Spinal cord (tissue), 9 donors: ENCODE measurements at regions not wholly inside any gene's neighbourhood (a gene's known extent, or its start where the extent isn't known, plus 50 kb on each side); places are given as distances from the start of the nearest gene placed in this dataset.

Experiments
- DNase-seq, 6 donors: peaks; one replicate each; pipeline versions ENCODE4 v3.0.0 to v3.0.0-alpha.2; 2013 to 2015; ENCODE audit warnings: low spot score in 6 of 6, low read depth in 4 of 6
- H3K27ac ChIP-seq: one replicate; pipeline ENCODE4 v1.5.1; 2013; ENCODE audit warnings: low read depth, low read length, control low read depth
- H3K27me3 ChIP-seq: one replicate; pipeline ENCODE4 v1.6.1; 2013; ENCODE audit warnings: low read length; ENCODE audit not compliant: control insufficient read depth, insufficient read depth
- H3K36me3 ChIP-seq: one replicate; pipeline ENCODE4 v1.6.1; 2013; ENCODE audit warnings: low read length; ENCODE audit not compliant: control insufficient read depth, insufficient read depth
- H3K4me1 ChIP-seq: one replicate; pipeline ENCODE4 v1.6.1; 2013; ENCODE audit warnings: low read length; ENCODE audit not compliant: control insufficient read depth, insufficient read depth
- H3K4me3 ChIP-seq: one replicate; pipeline ENCODE4 v1.5.1; 2013; ENCODE audit warnings: low read depth, low read length, control low read depth
- H3K9me3 ChIP-seq: one replicate; pipeline ENCODE4 v1.6.1; 2013; ENCODE audit warnings: low read length; ENCODE audit not compliant: control insufficient read depth, insufficient read depth
- WGBS: methylation state at CpG from one replicate; pipeline ENCODE4 v1.1.5; 2013; ENCODE audit warnings: missing lambda C conversion rate; ENCODE audit not compliant: insufficient coverage; 5-methylcytosine and 5-hydroxymethylcytosine counted together
- donor health status: healthy.

DNA sequence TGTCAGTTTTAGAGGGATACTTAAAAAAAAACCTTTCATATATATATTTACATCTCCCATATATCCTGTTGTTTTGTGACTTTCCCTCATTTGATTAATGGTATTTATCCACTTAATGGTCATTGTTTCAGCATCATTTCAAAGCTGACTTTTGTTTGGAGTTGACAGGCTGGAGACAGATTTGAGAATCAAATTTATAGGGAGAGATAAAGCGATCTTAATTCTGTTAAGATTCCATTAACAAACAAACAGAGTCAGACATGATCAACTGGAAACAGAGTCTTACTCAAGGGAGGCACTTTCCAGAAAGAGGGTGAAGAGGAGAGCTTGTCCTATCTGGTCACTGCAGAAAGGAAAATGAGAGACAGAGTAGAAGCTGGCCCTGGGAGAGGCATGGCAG, 283.4 kb downstream of the TTLL7 start:
- H3K27me3 ChIP-seq = no peaks in the 10 kb centered on the region
- no CpG with 5 or more reads among the region's 1 CpG for WGBS
- no peaks in the 10 kb centered on the region for H3K9me3 ChIP-seq
- no peaks in the 10 kb centered on the region for H3K36me3 ChIP-seq
- H3K4me1 ChIP-seq = no peaks in the 10 kb centered on the region
- no peak overlapping the region for H3K4me3 ChIP-seq
- DNase-seq = no peak
- H3K27ac ChIP-seq = no peak overlapping the region

GRCh38 chr1:83709662-83710061, 289.3 kb downstream of the TTLL7 start:
- Histone ChIP-seq H3K9me3 (no peaks in the 10 kb centered on the region), H3K4me3 (no peak overlapping the region), H3K4me1 (no peaks in the 10 kb centered on the region), H3K27me3 (no peaks in the 10 kb centered on the region), H3K36me3 (no peaks in the 10 kb centered on the region), H3K27ac (no peak overlapping the region)
- DNase-seq = peak in 1 of 6 donors; percentile 81
- WGBS = no CpG with 5 or more reads among the region's 1 CpG

DNA sequence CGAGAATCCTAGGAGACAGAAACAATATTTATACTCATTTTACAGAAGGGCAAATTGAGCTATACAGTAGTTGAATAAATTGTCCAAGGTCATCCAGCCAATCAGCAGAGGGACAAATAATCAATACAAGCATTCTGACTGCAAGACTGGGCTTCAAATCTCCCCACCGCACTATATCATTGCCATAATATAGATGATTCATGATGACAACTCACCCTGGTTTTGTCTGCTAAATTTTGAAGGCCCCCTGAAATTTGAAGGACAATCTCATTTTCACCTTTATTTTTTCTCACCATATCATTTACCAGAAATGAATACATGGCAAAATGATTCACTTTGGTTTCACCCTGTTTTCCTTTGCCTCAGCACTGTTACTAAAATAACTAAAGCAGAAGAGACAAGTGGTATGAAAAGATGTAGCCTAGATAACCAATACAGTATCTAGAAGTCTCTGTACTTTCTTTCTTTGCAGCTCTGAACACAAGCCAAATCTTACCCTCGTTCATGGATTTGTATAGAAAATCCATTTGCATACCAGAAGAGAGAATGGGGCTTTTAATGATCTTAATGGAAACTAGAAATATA, 292.5 kb downstream of the TTLL7 start:
- no peaks in the 10 kb centered on the region for H3K9me3 ChIP-seq
- H3K4me1 ChIP-seq = no peaks in the 10 kb centered on the region
- DNase-seq = peak in 1 of 6 donors; percentile 4
- no peak overlapping the region for H3K4me3 ChIP-seq
- no peaks in the 10 kb centered on the region for H3K36me3 ChIP-seq
- 100% methylated on average over 1 of the region's 3 CpGs for WGBS
- no peaks in the 10 kb centered on the region for H3K27me3 ChIP-seq
- no peak overlapping the region for H3K27ac ChIP-seq

DNA sequence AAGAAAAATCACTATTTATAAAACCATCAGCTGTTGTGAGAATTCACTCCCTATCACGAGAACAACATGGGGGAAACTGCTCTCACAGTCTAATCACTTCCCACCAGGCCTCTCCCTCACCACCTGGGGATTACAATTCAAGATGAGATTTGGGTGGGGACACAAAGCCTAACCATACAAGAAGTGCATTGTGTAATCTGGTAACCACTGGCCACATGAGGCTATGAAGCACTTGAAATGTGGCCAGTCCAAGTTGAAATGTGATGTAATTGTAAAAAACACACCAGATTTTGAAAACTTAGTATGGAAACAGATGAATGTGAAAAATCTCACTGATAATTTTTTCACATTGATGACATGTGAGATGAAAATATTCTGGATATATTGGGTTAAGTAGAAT, 293.8 kb downstream of the TTLL7 start:
- no CpG with 5 or more reads among the region's 1 CpG for WGBS

GRCh38 chr1:83704350-83704749, 294.6 kb downstream of the TTLL7 start:
- H3K27ac ChIP-seq = no peak overlapping the region
- H3K9me3 ChIP-seq = no peaks in the 10 kb centered on the region
- no peak for DNase-seq
- H3K27me3 ChIP-seq = no peaks in the 10 kb centered on the region
- no peaks in the 10 kb centered on the region for H3K36me3 ChIP-seq
- no peaks in the 10 kb centered on the region for H3K4me1 ChIP-seq
- H3K4me3 ChIP-seq = no peak overlapping the region

More for the DNA sequence above, 293.8 kb downstream of the TTLL7 start:
- DNase-seq = peak in 1 of 6 donors; percentile 2
- H3K36me3 ChIP-seq = no peaks in the 10 kb centered on the region
- H3K27me3 ChIP-seq = no peaks in the 10 kb centered on the region
- H3K9me3 ChIP-seq = no peaks in the 10 kb centered on the region
- H3K4me1 ChIP-seq = no peaks in the 10 kb centered on the region
- no peak overlapping the region for H3K4me3 ChIP-seq
- H3K27ac ChIP-seq = no peak overlapping the region

DNA sequence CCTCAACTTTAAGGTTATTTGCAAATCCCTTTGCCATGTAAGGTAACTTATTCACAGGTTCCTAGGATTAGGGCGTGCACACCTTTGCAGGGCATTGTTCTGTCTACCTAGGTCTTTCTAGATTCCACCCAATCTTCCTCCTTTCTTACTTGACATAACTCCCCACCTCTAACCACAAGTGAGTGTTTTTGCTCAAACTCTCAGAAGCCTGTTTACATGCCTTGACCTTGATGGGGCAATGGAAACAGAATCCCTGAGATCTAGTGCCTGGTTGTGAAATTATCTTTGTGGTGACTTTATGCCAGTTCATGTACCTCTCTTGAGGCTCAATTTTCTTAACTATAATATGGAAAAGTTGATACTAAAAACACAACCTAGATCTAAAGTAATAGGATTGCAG, 296.6 kb downstream of the TTLL7 start:
- no peaks in the 10 kb centered on the region for H3K36me3 ChIP-seq

GRCh38 chr1:83701355-83701754, 297.6 kb downstream of the TTLL7 start:
- Histone ChIP-seq H3K9me3 (no peaks in the 10 kb centered on the region), H3K27me3 (no peaks in the 10 kb centered on the region), H3K4me1 (no peaks in the 10 kb centered on the region), H3K4me3 (no peak overlapping the region), H3K27ac (no peak overlapping the region), H3K36me3 (no peaks in the 10 kb centered on the region)
- DNase-seq = no peak
- 100% methylated on average over 1 of the region's 2 CpGs for WGBS

More for the DNA sequence above, 296.6 kb downstream of the TTLL7 start:
- no peak for DNase-seq
- Histone ChIP-seq H3K4me3 (no peak overlapping the region), H3K4me1 (no peaks in the 10 kb centered on the region), H3K9me3 (no peaks in the 10 kb centered on the region), H3K27ac (no peak overlapping the region), H3K27me3 (no peaks in the 10 kb centered on the region)
- 100% methylated on average over 1 of the region's 1 CpG for WGBS

DNA sequence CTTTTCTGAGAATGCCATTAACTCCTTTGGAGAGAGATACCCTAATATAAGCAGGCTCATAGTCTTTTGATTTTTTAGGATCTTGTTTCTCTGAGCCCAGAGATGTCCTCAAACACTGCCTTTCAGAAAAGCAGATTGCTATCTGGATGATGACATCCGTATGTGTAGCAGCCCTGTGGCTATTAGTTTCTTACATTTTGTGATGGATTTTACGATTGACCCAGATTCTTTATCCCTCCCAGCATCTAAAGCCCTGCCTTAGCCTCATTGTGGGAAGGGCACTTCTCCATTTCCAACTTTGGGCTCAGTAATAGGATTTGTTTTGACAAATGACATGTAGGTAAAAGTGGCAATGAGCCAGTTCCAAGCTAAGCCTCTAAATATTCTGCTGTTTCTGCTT, 300.3 kb downstream of the TTLL7 start:
- WGBS = no CpG with 5 or more reads among the region's 2 CpGs
- Histone ChIP-seq H3K36me3 (no peaks in the 10 kb centered on the region), H3K4me3 (no peak overlapping the region)

GRCh38 chr1:83697961-83698360, 301.0 kb downstream of the TTLL7 start:
- H3K36me3 ChIP-seq = no peaks in the 10 kb centered on the region
- no peaks in the 10 kb centered on the region for H3K27me3 ChIP-seq
- no peak overlapping the region for H3K4me3 ChIP-seq
- no peak for DNase-seq
- H3K4me1 ChIP-seq = peaks cover 4% of the 10 kb centered on the region
- no peak overlapping the region for H3K27ac ChIP-seq
- no peaks in the 10 kb centered on the region for H3K9me3 ChIP-seq

More for the DNA sequence above, 300.3 kb downstream of the TTLL7 start:
- no peak overlapping the region for H3K27ac ChIP-seq
- H3K27me3 ChIP-seq = no peaks in the 10 kb centered on the region
- DNase-seq = no peak
- H3K4me1 ChIP-seq = no peaks in the 10 kb centered on the region
- H3K9me3 ChIP-seq = no peaks in the 10 kb centered on the region

DNA sequence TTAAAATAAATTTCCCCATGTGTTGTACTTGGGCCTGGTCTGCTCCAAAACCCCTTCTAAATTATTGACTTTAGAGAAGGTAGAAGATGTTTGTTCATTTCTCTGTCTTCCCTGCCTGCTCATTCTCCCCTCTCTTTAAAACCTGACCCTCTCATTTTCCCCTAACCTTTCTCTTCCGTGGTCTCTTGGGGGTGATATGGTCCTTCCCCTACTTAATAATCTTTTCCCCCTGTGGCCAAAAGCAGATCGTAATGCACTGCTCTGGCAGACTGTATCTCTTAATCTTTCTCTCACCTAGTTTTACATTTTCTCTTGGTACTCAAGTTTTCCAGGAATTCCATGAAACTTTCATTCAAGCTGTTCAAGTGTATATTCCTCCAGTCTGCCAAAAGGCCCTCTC, 301.7 kb downstream of the TTLL7 start:
- H3K4me3 ChIP-seq = no peak overlapping the region
- no peak overlapping the region for H3K27ac ChIP-seq
- no peaks in the 10 kb centered on the region for H3K9me3 ChIP-seq
- H3K27me3 ChIP-seq = no peaks in the 10 kb centered on the region
- peaks cover 11% of the 10 kb centered on the region for H3K4me1 ChIP-seq
- no peak for DNase-seq
- no peaks in the 10 kb centered on the region for H3K36me3 ChIP-seq
- 82% methylated on average over 2 of the region's 2 CpGs for WGBS
